ENCODE measurements at regions not wholly inside any gene's neighbourhood (a gene's known extent, or its start where the extent isn't known, plus 50 kb on each side); places are given as distances from the start of the nearest gene placed in this dataset.

- no peak for TF ChIP-seq CTCF (IDR thresholded peaks at IDR 0.05; ENCODE audit: extremely low read depth in 1 of 2, insufficient read depth in 1 of 2, low read depth in 1 of 2, low read length in 2 of 2)
- TF ChIP-seq MAX (IDR thresholded peaks at IDR 0.05; ENCODE audit: insufficient read depth, insufficient read length): no peak
- TF ChIP-seq POLR2A (IDR thresholded peaks at IDR 0.05; ENCODE audit: low read depth, low read length): no peak
- no peak for TF ChIP-seq FOS (IDR thresholded peaks at IDR 0.05; ENCODE audit: borderline replicate concordance, insufficient read depth, low read length)
- no peak for TF ChIP-seq POLR2AphosphoS5 (IDR thresholded peaks at IDR 0.05; ENCODE audit: insufficient read depth, low read depth, low read length)
- TF ChIP-seq EZH2 (IDR thresholded peaks at IDR 0.05; ENCODE audit: borderline replicate concordance, low read depth, low read length, severe bottlenecking): no peak
- no peak for TF ChIP-seq JUN (IDR thresholded peaks at IDR 0.05; ENCODE audit: borderline replicate concordance, insufficient read depth, insufficient read length, low read depth)
- TF ChIP-seq MYC (IDR thresholded peaks at IDR 0.05; ENCODE audit: low read depth, low read length): no peak
Observed at GRCh38 chr3:22443571-22444233, 692.7 kb upstream of the ZNF385D start.

All from endothelial cell of umbilical vein (primary cell).